ENCODE measurements at regions not wholly inside any gene's neighbourhood (a gene's known extent, or its start where the extent isn't known, plus 50 kb on each side); places are given as distances from the start of the nearest gene placed in this dataset.
A peak's percentile ranks its signal among the peaks of the same experiment; 100 is the strongest.

- no peak for DNase-seq
These were observed 1028.3 kb downstream of the BRD1 start for GRCh38 chr22:48799227-48799970.

GRCh38 chr22:48798281-48799226 lies 1029.1 kb downstream of the BRD1 start:
- DNase-seq = no peak

GRCh38 chr22:48797731-48798130 lies 1029.9 kb downstream of the BRD1 start:
- no peak for DNase-seq

- DNase-seq = no peak
These were observed 1031.2 kb downstream of the BRD1 start for GRCh38 chr22:48796310-48797015.

GRCh38 chr22:48795664-48796063 lies 1032.0 kb downstream of the BRD1 start:
- peak; percentile 46 for DNase-seq

- DNase-seq = no peak
These were observed 1032.8 kb downstream of the BRD1 start for GRCh38 chr22:48794906-48795305.

GRCh38 chr22:48793949-48794348 lies 1033.7 kb downstream of the BRD1 start:
- DNase-seq = no peak

- no peak for DNase-seq
These were observed 1041.0 kb downstream of the BRD1 start for GRCh38 chr22:48786679-48786996.

GRCh38 chr22:48785792-48786678 lies 1041.6 kb downstream of the BRD1 start:
- DNase-seq = no peak

GRCh38 chr22:48784701-48785503 lies 1042.8 kb downstream of the BRD1 start:
- no peak for DNase-seq

GRCh38 chr22:48783821-48784266 lies 1043.8 kb downstream of the BRD1 start:
- no peak for DNase-seq

- no peak for DNase-seq
These were observed 1044.7 kb downstream of the BRD1 start for GRCh38 chr22:48782811-48783511.

GRCh38 chr22:48782326-48782725 lies 1045.3 kb downstream of the BRD1 start:
- no peak for DNase-seq

- no peak for DNase-seq
These were observed 1045.8 kb downstream of the BRD1 start for GRCh38 chr22:48781868-48782267.

- DNase-seq = no peak
These were observed 1046.3 kb downstream of the BRD1 start for GRCh38 chr22:48781391-48781790.

GRCh38 chr22:48780597-48781277 lies 1046.9 kb downstream of the BRD1 start:
- no peak for DNase-seq

GRCh38 chr22:48779661-48780596 lies 1047.7 kb downstream of the BRD1 start:
- no peak for DNase-seq

- DNase-seq = no peak
These were observed 1048.4 kb downstream of the BRD1 start for GRCh38 chr22:48779211-48779643.
